PC-9 (cell line): ENCODE measurements at regions not wholly inside any gene's neighbourhood (a gene's known extent, or its start where the extent isn't known, plus 50 kb on each side); places are given as distances from the start of the nearest gene placed in this dataset.

Experiments used
- CTCF ChIP-seq: fragments of 200-600 bp; sonication (generic); conservative IDR thresholded peaks from 2 replicates; pipeline ENCODE4 v1.6.1; 2017; ENCODE audit warnings: mixed run types, antibody characterized with exemption, mild to moderate bottlenecking, moderate library complexity
- EZH2 ChIP-seq: fragments of 200-600 bp; sonication (generic); IDR thresholded peaks from 2 replicates; pipeline ENCODE4 v1.8.0; 2017; ENCODE audit warnings: antibody characterized with exemption, low read depth

- TF ChIP-seq CTCF (no peak), EZH2 (no peak)
These were observed 179.7 kb downstream of the ANAPC1 start for GRCh38 chr2:111704246-111704645.
